ENCODE measurements at regions not wholly inside any gene's neighbourhood (a gene's known extent, or its start where the extent isn't known, plus 50 kb on each side); places are given as distances from the start of the nearest gene placed in this dataset.

DNA sequence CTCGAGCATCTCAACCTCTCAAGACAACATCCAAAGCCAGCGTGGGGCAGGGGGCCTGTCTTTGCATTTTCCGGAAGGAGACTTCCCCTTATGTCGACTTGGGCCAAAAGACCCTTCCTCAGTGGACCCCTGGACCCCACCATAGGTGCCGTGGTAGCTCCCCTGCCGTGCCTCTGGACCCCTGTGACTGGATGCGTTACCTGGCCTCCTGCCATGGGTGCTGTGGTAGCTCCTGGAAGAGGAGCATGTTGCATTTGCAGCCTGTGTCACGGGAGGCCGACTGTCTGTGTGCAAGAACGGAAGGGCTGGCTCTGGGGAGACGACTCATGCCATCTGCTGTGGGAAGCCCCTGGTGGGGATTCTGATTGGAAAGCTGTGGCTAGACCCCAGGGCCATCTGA is 130.1 kb downstream of the FOXL1 start (continued):
- no peak for TF ChIP-seq JUN (CRISPR knock-in tag; IDR thresholded peaks at IDR 0.05)
- TF ChIP-seq, protein P1, sequence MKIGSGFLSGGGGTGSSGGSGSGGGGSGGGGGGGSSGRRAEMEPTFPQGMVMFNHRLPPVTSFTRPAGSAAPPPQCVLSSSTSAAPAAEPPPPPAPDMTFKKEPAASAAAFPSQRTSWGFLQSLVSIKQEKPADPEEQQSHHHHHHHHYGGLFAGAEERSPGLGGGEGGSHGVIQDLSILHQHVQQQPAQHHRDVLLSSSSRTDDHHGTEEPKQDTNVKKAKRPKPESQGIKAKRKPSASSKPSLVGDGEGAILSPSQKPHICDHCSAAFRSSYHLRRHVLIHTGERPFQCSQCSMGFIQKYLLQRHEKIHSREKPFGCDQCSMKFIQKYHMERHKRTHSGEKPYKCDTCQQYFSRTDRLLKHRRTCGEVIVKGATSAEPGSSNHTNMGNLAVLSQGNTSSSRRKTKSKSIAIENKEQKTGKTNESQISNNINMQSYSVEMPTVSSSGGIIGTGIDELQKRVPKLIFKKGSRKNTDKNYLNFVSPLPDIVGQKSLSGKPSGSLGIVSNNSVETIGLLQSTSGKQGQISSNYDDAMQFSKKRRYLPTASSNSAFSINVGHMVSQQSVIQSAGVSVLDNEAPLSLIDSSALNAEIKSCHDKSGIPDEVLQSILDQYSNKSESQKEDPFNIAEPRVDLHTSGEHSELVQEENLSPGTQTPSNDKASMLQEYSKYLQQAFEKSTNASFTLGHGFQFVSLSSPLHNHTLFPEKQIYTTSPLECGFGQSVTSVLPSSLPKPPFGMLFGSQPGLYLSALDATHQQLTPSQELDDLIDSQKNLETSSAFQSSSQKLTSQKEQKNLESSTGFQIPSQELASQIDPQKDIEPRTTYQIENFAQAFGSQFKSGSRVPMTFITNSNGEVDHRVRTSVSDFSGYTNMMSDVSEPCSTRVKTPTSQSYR (CRISPR knock-in tag; IDR thresholded peaks at IDR 0.05): no peak
- no peak for TF ChIP-seq ZNF396 (CRISPR knock-in tag; IDR thresholded peaks at IDR 0.05; ENCODE audit: borderline replicate concordance)
- TF ChIP-seq IRF2 (CRISPR knock-in tag; IDR thresholded peaks at IDR 0.05; ENCODE audit: borderline replicate concordance, low read depth): no peak
- TF ChIP-seq, protein P2, sequence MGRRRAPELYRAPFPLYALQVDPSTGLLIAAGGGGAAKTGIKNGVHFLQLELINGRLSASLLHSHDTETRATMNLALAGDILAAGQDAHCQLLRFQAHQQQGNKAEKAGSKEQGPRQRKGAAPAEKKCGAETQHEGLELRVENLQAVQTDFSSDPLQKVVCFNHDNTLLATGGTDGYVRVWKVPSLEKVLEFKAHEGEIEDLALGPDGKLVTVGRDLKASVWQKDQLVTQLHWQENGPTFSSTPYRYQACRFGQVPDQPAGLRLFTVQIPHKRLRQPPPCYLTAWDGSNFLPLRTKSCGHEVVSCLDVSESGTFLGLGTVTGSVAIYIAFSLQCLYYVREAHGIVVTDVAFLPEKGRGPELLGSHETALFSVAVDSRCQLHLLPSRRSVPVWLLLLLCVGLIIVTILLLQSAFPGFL (CRISPR knock-in tag; IDR thresholded peaks at IDR 0.05; ENCODE audit: borderline replicate concordance): no peak
- TF ChIP-seq, protein P3, sequence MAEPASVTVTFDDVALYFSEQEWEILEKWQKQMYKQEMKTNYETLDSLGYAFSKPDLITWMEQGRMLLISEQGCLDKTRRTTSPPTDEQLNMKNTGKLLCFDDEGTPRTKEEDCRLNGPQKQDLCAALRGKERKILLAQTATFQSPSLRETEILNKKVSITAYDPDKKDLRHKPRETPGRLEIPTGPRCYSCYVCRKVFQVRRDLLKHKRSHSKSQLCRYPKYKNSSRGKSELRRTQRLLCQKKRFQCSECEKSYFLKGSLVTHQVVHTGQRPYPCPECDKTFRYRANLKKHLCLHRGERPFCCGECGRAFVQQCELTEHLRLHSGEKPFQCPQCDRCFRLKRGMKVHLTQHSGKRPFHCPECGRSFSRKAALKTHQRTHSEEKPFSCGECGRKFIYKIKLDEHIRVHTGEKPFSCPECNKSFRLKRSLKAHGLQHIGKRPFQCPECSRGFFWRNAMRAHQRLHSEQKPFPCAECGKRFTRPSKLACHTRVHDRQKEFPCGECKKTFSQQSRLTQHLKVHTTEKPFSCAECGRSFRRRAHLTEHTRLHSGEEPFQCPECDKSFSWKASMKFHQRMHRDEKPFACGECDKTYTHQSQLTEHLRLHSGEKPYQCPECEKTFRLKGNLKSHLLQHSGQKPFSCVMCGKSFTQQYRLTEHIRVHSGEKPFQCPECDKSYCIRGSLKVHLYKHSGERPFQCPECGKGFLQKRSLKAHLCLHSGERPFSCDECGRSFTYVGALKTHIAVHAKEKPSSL (CRISPR knock-in tag; conservative IDR thresholded peaks at IDR 0.05): no peak
- no peak for TF ChIP-seq RELA (CRISPR knock-in tag; IDR thresholded peaks at IDR 0.05; ENCODE audit: borderline replicate concordance)
- no peak for TF ChIP-seq ZBTB21 (CRISPR knock-in tag; IDR thresholded peaks at IDR 0.05; ENCODE audit: borderline replicate concordance)
- no peak for TF ChIP-seq TCF7 (CRISPR knock-in tag; IDR thresholded peaks at IDR 0.05; ENCODE audit: low read depth)
- no peak for TF ChIP-seq FOXK1 (CRISPR knock-in tag; IDR thresholded peaks at IDR 0.05)
- TF ChIP-seq, protein P4, sequence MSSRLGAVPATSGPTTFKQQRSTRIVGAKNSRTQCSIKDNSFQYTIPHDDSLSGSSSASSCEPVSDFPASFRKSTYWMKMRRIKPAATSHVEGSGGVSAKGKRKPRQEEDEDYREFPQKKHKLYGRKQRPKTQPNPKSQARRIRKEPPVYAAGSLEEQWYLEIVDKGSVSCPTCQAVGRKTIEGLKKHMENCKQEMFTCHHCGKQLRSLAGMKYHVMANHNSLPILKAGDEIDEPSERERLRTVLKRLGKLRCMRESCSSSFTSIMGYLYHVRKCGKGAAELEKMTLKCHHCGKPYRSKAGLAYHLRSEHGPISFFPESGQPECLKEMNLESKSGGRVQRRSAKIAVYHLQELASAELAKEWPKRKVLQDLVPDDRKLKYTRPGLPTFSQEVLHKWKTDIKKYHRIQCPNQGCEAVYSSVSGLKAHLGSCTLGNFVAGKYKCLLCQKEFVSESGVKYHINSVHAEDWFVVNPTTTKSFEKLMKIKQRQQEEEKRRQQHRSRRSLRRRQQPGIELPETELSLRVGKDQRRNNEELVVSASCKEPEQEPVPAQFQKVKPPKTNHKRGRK (CRISPR knock-in tag; IDR thresholded peaks at IDR 0.05; ENCODE audit: borderline replicate concordance): no peak

DNA sequence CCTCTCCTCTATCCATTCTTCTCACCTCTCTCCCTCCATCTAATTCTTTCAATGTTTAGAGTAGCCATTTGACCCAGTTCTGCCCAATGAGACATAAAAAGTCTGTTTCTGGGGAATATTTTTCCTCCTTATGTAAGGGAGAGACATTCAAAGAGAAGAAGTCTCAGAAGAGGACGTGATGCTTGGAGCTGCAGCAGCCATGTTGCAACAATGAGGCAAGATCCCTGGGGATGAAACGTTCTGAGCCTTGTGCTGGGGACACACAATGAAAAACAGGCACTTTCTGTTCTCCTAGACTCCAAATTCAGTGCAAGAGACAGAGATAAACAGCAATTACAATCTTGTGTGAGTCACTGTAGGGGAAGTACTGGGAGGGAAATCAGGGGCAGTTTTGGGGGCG is 130.8 kb downstream of the FOXL1 start:
- DNase-seq (ENCODE audit: low spot score) (no peak), ATAC-seq (no peak)
- no peak overlapping the region for H3K4me3 Mint-ChIP-seq
- H3K27ac Mint-ChIP-seq: no peak overlapping the region
- peaks cover 12% of the 10 kb centered on the region for H3K9me3 Mint-ChIP-seq
- POLR2A ChIA-PET: no interaction called here
- TF ChIP-seq, protein P5, sequence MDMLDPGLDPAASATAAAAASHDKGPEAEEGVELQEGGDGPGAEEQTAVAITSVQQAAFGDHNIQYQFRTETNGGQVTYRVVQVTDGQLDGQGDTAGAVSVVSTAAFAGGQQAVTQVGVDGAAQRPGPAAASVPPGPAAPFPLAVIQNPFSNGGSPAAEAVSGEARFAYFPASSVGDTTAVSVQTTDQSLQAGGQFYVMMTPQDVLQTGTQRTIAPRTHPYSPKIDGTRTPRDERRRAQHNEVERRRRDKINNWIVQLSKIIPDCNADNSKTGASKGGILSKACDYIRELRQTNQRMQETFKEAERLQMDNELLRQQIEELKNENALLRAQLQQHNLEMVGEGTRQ (CRISPR knock-in tag; IDR thresholded peaks at IDR 0.05): no peak
- TF ChIP-seq CREM (CRISPR knock-in tag; IDR thresholded peaks at IDR 0.05) (no peak), SMAD4 (CRISPR knock-in tag; IDR thresholded peaks at IDR 0.05) (no peak), FOXK1 (CRISPR knock-in tag; IDR thresholded peaks at IDR 0.05) (no peak), ZBTB21 (CRISPR knock-in tag; IDR thresholded peaks at IDR 0.05; ENCODE audit: borderline replicate concordance) (no peak)
- TF ChIP-seq, protein P6, sequence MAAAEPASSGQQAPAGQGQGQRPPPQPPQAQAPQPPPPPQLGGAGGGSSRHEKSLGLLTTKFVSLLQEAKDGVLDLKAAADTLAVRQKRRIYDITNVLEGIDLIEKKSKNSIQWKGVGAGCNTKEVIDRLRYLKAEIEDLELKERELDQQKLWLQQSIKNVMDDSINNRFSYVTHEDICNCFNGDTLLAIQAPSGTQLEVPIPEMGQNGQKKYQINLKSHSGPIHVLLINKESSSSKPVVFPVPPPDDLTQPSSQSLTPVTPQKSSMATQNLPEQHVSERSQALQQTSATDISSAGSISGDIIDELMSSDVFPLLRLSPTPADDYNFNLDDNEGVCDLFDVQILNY (CRISPR knock-in tag; IDR thresholded peaks at IDR 0.05): no peak
- TF ChIP-seq, protein P7, sequence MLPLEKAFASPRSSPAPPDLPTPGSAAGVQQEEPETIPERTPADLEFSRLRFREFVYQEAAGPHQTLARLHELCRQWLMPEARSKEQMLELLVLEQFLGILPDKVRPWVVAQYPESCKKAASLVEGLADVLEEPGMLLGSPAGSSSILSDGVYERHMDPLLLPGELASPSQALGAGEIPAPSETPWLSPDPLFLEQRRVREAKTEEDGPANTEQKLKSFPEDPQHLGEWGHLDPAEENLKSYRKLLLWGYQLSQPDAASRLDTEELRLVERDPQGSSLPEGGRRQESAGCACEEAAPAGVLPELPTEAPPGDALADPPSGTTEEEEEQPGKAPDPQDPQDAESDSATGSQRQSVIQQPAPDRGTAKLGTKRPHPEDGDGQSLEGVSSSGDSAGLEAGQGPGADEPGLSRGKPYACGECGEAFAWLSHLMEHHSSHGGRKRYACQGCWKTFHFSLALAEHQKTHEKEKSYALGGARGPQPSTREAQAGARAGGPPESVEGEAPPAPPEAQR (CRISPR knock-in tag; IDR thresholded peaks at IDR 0.05): no peak
- CTCF ChIA-PET: no interaction called here
- peaks cover 22% of the 10 kb centered on the region for H3K4me1 Mint-ChIP-seq
- no peaks in the 10 kb centered on the region; the same call in 1 of the 2 replicates for H3K27me3 Mint-ChIP-seq (ENCODE audit: low read depth)
- H3K36me3 Mint-ChIP-seq: no peaks in the 10 kb centered on the region
